ENCODE measurements at regions not wholly inside any gene's neighbourhood (a gene's known extent, or its start where the extent isn't known, plus 50 kb on each side); places are given as distances from the start of the nearest gene placed in this dataset.

DNA sequence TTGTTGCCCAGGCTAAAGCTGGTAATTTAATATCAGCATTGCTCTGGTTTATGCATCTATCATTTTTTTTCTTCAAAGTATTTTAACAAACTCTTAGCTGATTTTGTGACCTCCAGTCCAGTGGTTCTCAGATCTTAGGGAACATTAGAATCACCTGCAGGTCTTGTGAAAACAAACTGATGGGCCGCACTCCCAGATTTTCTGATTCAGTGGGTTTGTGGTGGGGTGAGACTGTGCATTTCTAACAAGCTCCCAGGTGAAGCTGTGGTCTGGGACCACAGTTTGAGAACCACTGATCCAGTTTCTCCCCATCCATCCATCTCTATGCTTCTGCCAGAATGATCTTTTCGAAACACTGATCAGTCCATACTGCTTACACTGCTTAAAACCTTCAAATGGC lies 305.7 kb upstream of the USP24 start:
- Histone ChIP-seq H4K20me1 (ENCODE audit: insufficient read depth) (no peaks in the 10 kb centered on the region), H3K27me3 (ENCODE audit: insufficient read depth, low read depth) (no peaks in the 10 kb centered on the region), H3K9me2 (ENCODE audit: insufficient read depth) (no peaks in the 10 kb centered on the region), H2AFZ (no peak overlapping the region), H3K4me2 (no peak overlapping the region), H3K36me3 (ENCODE audit: low read depth) (no peaks in the 10 kb centered on the region), H3F3A (ENCODE audit: insufficient read depth, low read depth) (no peaks in the 10 kb centered on the region), H3K4me1 (replicated peaks; ENCODE audit: insufficient read depth) (no peaks in the 10 kb centered on the region), H3K27ac (no peak overlapping the region), H3K4me3 (no peak overlapping the region), H3K9me3 (ENCODE audit: insufficient read depth, low read depth) (no peaks in the 10 kb centered on the region), H3K79me2 (ENCODE audit: low read depth) (no peaks in the 10 kb centered on the region)
- POLR2A ChIA-PET (ENCODE audit: unreplicated experiment): no interaction called here
- CTCF ChIA-PET: no interaction called here
- intact Hi-C loops (cut with micrococcal nuclease; ENCODE audit: unreplicated experiment): no loop called here
- TF ChIP-seq EZH2 (IDR thresholded peaks at IDR 0.05; ENCODE audit: low read depth): no peak
- TF ChIP-seq, protein P1, sequence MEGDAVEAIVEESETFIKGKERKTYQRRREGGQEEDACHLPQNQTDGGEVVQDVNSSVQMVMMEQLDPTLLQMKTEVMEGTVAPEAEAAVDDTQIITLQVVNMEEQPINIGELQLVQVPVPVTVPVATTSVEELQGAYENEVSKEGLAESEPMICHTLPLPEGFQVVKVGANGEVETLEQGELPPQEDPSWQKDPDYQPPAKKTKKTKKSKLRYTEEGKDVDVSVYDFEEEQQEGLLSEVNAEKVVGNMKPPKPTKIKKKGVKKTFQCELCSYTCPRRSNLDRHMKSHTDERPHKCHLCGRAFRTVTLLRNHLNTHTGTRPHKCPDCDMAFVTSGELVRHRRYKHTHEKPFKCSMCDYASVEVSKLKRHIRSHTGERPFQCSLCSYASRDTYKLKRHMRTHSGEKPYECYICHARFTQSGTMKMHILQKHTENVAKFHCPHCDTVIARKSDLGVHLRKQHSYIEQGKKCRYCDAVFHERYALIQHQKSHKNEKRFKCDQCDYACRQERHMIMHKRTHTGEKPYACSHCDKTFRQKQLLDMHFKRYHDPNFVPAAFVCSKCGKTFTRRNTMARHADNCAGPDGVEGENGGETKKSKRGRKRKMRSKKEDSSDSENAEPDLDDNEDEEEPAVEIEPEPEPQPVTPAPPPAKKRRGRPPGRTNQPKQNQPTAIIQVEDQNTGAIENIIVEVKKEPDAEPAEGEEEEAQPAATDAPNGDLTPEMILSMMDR (conservative IDR thresholded peaks at IDR 0.05): no peak
- no TSS peak for BruUV-seq (replicated peaks)
- no peak for DNase-seq

DNA sequence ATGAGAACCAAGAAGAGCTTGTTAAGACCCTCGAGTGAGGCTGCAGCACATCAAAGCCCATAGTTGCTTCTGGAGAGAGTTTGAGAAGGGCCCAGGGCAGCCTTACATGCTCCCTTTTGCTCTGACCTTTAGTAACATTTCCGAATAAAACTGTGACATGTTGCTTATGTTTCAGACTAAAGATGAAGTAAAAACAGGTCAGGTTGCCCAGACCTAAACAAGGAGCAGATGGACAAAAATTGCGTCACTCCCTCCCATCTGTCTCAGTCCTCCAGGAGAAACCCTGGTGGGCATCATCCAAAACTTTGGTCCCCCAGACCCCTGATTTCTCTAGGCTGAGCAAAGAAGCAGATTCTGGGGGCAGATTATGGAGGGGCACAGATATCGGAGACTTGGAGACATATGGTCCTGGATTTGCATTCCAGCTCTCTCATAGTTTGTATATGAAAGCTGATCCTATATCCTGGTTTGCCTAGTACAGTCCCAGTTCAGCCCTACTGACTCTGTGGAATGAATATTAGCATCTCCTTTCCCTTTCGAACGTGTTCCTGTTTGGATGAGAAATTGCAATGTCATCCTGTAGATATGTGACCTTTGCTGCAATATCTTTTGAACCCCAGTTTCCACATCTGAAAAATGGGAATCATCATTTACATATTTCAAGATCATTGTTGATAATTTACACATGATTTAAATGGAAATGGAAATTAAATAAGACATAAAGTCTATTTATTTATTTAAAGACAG lies 304.9 kb upstream of the USP24 start:
- Histone ChIP-seq H2AFZ (no peak overlapping the region), H3K9me3 (ENCODE audit: insufficient read depth, low read depth) (no peaks in the 10 kb centered on the region), H4K20me1 (ENCODE audit: insufficient read depth) (no peaks in the 10 kb centered on the region), H3F3A (ENCODE audit: insufficient read depth, low read depth) (no peaks in the 10 kb centered on the region), H3K36me3 (ENCODE audit: low read depth) (no peaks in the 10 kb centered on the region), H3K4me2 (no peak overlapping the region), H3K79me2 (ENCODE audit: low read depth) (no peaks in the 10 kb centered on the region), H3K9me2 (ENCODE audit: insufficient read depth) (no peaks in the 10 kb centered on the region), H3K27me3 (ENCODE audit: insufficient read depth, low read depth) (no peaks in the 10 kb centered on the region), H3K27ac (no peak overlapping the region), H3K4me1 (replicated peaks; ENCODE audit: insufficient read depth) (no peaks in the 10 kb centered on the region), H3K4me3 (no peak overlapping the region)
- TF ChIP-seq EZH2 (IDR thresholded peaks at IDR 0.05; ENCODE audit: low read depth): no peak
- TF ChIP-seq, protein P1 (conservative IDR thresholded peaks at IDR 0.05): no peak
- ChIA-PET POLR2A (ENCODE audit: unreplicated experiment) (no interaction called here), CTCF (no interaction called here)
- DNase-seq: no peak
- intact Hi-C loops (cut with micrococcal nuclease; ENCODE audit: unreplicated experiment): no loop called here
- no TSS peak for BruUV-seq (replicated peaks)

DNA sequence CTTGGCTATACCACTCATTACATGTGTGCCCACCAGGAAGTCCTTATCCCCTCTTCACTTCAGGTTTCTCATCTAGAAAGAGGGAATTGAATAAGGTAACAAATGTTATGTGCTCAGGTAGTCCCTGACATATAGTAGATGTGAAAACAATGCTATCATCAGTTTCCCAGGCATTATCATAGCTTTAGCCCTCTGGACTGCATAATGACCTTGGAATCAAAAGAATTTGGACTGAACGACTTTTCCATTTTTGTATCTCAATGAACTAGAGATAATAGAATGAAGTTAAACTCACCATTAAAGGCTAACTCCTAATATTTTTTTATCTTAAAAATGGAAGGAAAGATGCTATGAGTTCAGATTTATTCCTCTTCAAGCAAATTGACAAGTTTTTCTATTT lies 304.1 kb upstream of the USP24 start:
- Histone ChIP-seq H3K9me2 (ENCODE audit: insufficient read depth) (no peaks in the 10 kb centered on the region), H3F3A (ENCODE audit: insufficient read depth, low read depth) (no peaks in the 10 kb centered on the region), H2AFZ (no peak overlapping the region), H3K27ac (no peak overlapping the region), H3K4me1 (replicated peaks; ENCODE audit: insufficient read depth) (no peaks in the 10 kb centered on the region), H3K36me3 (ENCODE audit: low read depth) (no peaks in the 10 kb centered on the region), H3K9me3 (ENCODE audit: insufficient read depth, low read depth) (no peaks in the 10 kb centered on the region), H3K4me3 (no peak overlapping the region), H4K20me1 (ENCODE audit: insufficient read depth) (no peaks in the 10 kb centered on the region), H3K4me2 (no peak overlapping the region), H3K27me3 (ENCODE audit: insufficient read depth, low read depth) (no peaks in the 10 kb centered on the region), H3K79me2 (ENCODE audit: low read depth) (no peaks in the 10 kb centered on the region)
- BruUV-seq (replicated peaks): no TSS peak
- CTCF ChIA-PET: no interaction called here
- no peak for DNase-seq
- intact Hi-C loops (cut with micrococcal nuclease; ENCODE audit: unreplicated experiment): no loop called here
- POLR2A ChIA-PET (ENCODE audit: unreplicated experiment): no interaction called here
- TF ChIP-seq, protein P1 (conservative IDR thresholded peaks at IDR 0.05): no peak
- TF ChIP-seq EZH2 (IDR thresholded peaks at IDR 0.05; ENCODE audit: low read depth): no peak
